ENCODE measurements at regions not wholly inside any gene's neighbourhood (a gene's known extent, or its start where the extent isn't known, plus 50 kb on each side); places are given as distances from the start of the nearest gene placed in this dataset.

DNA sequence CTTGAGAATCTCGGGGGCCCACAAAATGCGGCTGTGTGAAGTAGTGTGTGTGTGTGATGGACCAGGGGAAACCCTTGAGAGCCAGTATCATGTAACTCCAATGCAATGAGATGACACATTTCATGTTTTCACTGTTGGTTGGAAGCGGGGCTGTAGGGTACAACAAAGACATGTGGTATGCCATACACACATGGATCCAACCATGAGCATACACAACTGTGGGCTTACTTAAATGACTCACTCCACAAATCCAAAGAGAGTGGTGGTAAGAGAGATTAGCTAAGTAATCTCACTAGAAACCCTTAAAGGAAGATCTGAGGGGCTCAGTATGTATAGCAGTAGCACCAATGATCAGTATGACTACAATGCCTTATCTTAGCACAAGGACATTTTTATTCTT is 225.7 kb downstream of the SIPA1L2 start:
- H3K4me3 ChIP-seq (ENCODE audit: control insufficient read depth in 2 of 3, extremely low read depth in 1 of 3, insufficient read depth in 2 of 3, low read depth in 1 of 3, low read length in 3 of 3): no peak overlapping the region
- no peak overlapping the region for H2AFZ ChIP-seq (ENCODE audit: control insufficient read depth, low read length)
- no peaks in the 10 kb centered on the region for H4K20me1 ChIP-seq (ENCODE audit: control insufficient read depth, extremely low read depth, insufficient read depth, low read length)
- H3K27me3 ChIP-seq (ENCODE audit: control insufficient read depth, extremely low read depth, insufficient read depth, low read length): no peaks in the 10 kb centered on the region
- dilution Hi-C loops (cut with MboI; ENCODE audit: extremely low pct_ligation_motif_present, low sequenced_read_pairs): no loop called here
- H3K79me2 ChIP-seq (ENCODE audit: control insufficient read depth, insufficient read depth, low read length): no peaks in the 10 kb centered on the region
- FAIRE-seq: no peak
- H3K36me3 ChIP-seq (ENCODE audit: control insufficient read depth in 2 of 2, extremely low read depth in 1 of 2, insufficient read depth in 2 of 2, low read length in 2 of 2): no peaks in the 10 kb centered on the region
- DNase-seq (ENCODE audit: low read depth, low spot score): no peak
- no peaks in the 10 kb centered on the region for H3K9me3 ChIP-seq (ENCODE audit: control insufficient read depth, low read depth, low read length)
- H3K9ac ChIP-seq (ENCODE audit: control insufficient read depth, extremely low read depth, insufficient read depth, low read length): no peak overlapping the region
- no peak overlapping the region for H3K27ac ChIP-seq (ENCODE audit: control insufficient read depth, insufficient read depth, low read length)
- no peak overlapping the region for H3K4me2 ChIP-seq (ENCODE audit: control insufficient read depth, extremely low read depth, insufficient read depth, low read depth, low read length)
- TF ChIP-seq, protein P1, sequence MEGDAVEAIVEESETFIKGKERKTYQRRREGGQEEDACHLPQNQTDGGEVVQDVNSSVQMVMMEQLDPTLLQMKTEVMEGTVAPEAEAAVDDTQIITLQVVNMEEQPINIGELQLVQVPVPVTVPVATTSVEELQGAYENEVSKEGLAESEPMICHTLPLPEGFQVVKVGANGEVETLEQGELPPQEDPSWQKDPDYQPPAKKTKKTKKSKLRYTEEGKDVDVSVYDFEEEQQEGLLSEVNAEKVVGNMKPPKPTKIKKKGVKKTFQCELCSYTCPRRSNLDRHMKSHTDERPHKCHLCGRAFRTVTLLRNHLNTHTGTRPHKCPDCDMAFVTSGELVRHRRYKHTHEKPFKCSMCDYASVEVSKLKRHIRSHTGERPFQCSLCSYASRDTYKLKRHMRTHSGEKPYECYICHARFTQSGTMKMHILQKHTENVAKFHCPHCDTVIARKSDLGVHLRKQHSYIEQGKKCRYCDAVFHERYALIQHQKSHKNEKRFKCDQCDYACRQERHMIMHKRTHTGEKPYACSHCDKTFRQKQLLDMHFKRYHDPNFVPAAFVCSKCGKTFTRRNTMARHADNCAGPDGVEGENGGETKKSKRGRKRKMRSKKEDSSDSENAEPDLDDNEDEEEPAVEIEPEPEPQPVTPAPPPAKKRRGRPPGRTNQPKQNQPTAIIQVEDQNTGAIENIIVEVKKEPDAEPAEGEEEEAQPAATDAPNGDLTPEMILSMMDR (optimal IDR thresholded peaks at IDR 0.05 in 1 of 3, IDR thresholded peaks at IDR 0.05 in 1 of 3, conservative IDR thresholded peaks at IDR 0.05 in 1 of 3; ENCODE audit: extremely low read depth in 1 of 3, insufficient read depth in 2 of 3, low read length in 3 of 3): no peak
- no peak for TF ChIP-seq EZH2 (IDR thresholded peaks at IDR 0.05; ENCODE audit: low read length)
- no peaks in the 10 kb centered on the region for H3K9me1 ChIP-seq (ENCODE audit: control insufficient read depth, extremely low read depth, insufficient read depth, low read length)
- no peaks in the 10 kb centered on the region for H3K4me1 ChIP-seq (ENCODE audit: control insufficient read depth, extremely low read depth, insufficient read depth, low read length)

DNA sequence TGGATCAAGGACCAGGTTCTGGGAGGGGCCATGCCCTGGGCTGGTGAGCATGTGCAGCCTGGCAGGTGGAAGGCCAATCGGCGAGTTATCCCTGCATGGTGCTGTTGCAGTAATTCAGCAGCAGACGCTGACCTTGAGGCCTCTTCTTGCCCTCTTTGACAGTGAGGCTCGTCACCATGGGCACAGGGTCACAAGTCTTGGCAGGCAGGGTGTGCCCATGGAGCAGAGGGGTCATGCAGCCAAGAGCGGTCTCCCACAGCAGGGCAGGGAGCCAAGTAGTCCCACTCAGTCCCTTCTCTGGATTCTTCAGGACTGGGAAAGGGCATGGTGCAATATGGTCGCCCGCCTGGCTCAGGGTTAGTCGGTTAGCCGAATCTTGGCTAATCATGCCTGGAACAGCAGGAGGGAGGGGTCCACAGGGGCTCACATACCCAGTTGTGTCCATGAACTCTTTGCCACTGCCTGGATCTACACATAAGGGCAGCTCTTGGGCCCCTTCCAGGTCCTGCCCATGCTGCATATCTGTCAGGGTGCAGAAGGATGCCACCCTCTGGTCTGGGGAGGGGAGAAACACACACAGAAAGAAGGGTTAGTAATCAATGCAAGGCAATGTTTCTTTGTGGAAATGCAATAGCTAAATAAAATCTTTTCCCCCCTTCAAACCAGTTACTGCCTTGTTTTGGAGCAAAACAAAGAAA is 226.8 kb downstream of the SIPA1L2 start:
- H4K20me1 ChIP-seq (ENCODE audit: control insufficient read depth, extremely low read depth, insufficient read depth, low read length): no peaks in the 10 kb centered on the region
- H3K4me2 ChIP-seq (ENCODE audit: control insufficient read depth, extremely low read depth, insufficient read depth, low read depth, low read length): no peak overlapping the region
- H2AFZ ChIP-seq (ENCODE audit: control insufficient read depth, low read length): no peak overlapping the region
- no peaks in the 10 kb centered on the region for H3K9me1 ChIP-seq (ENCODE audit: control insufficient read depth, extremely low read depth, insufficient read depth, low read length)
- H3K79me2 ChIP-seq (ENCODE audit: control insufficient read depth, insufficient read depth, low read length): no peaks in the 10 kb centered on the region
- H3K9ac ChIP-seq (ENCODE audit: control insufficient read depth, extremely low read depth, insufficient read depth, low read length): no peak overlapping the region
- no peak overlapping the region for H3K27ac ChIP-seq (ENCODE audit: control insufficient read depth, insufficient read depth, low read length)
- no peak overlapping the region for H3K4me3 ChIP-seq (ENCODE audit: control insufficient read depth in 2 of 3, extremely low read depth in 1 of 3, insufficient read depth in 2 of 3, low read depth in 1 of 3, low read length in 3 of 3)
- dilution Hi-C loops (cut with MboI; ENCODE audit: extremely low pct_ligation_motif_present, low sequenced_read_pairs): no loop called here
- no peaks in the 10 kb centered on the region for H3K9me3 ChIP-seq (ENCODE audit: control insufficient read depth, low read depth, low read length)
- H3K36me3 ChIP-seq (ENCODE audit: control insufficient read depth in 2 of 2, extremely low read depth in 1 of 2, insufficient read depth in 2 of 2, low read length in 2 of 2): no peaks in the 10 kb centered on the region
- TF ChIP-seq, protein P1 (optimal IDR thresholded peaks at IDR 0.05 in 1 of 3, IDR thresholded peaks at IDR 0.05 in 1 of 3, conservative IDR thresholded peaks at IDR 0.05 in 1 of 3; ENCODE audit: extremely low read depth in 1 of 3, insufficient read depth in 2 of 3, low read length in 3 of 3): peak in 1 of 3 experiments; percentile 4
- TF ChIP-seq EZH2 (IDR thresholded peaks at IDR 0.05; ENCODE audit: low read length): no peak
- DNase-seq (ENCODE audit: low read depth, low spot score) (no peak), FAIRE-seq (no peak)
- H3K4me1 ChIP-seq (ENCODE audit: control insufficient read depth, extremely low read depth, insufficient read depth, low read length): no peaks in the 10 kb centered on the region
- H3K27me3 ChIP-seq (ENCODE audit: control insufficient read depth, extremely low read depth, insufficient read depth, low read length): no peaks in the 10 kb centered on the region

Measured in keratinocyte (primary cell).